SK-N-SH treated with all-trans-retinoic acid at 6 μM for 48 hours (cell line): ENCODE measurements at regions not wholly inside any gene's neighbourhood (a gene's known extent, or its start where the extent isn't known, plus 50 kb on each side); places are given as distances from the start of the nearest gene placed in this dataset.

Source experiments
- ATAC-seq: fragments of 200-7000 bp; cut with Tn5 transposase; 3 replicates; pipeline ENCODE4 v1.9.1; 2020; ENCODE audit warnings: mild to moderate bottlenecking, moderate library complexity
- BACH2 ChIP-seq: fragments of 250-450 bp; sonication (Bioruptor Pico); IDR thresholded peaks from 2 replicates; pipeline ENCODE4 v1.9.0; 2021; ENCODE audit warnings: mild to moderate bottlenecking, borderline replicate concordance
- CSDC2 ChIP-seq: fragments of 250-450 bp; sonication (Bioruptor Pico); IDR thresholded peaks from 2 replicates; pipeline ENCODE4 v1.5.0; 2020; ENCODE audit warnings: mild to moderate bottlenecking, moderate library complexity
- ESRRG ChIP-seq: fragments of 250-450 bp; sonication (Bioruptor Pico); IDR thresholded peaks from 2 replicates; pipeline ENCODE4 v1.6.1; 2021; ENCODE audit warnings: mild to moderate bottlenecking
- GLIS3 ChIP-seq: fragments of 250-450 bp; sonication (Bioruptor Pico); IDR thresholded peaks from 2 replicates; pipeline ENCODE4 v1.5.0; 2020; ENCODE audit warnings: mild to moderate bottlenecking, moderate library complexity
- ISL1 ChIP-seq: fragments of 250-450 bp; sonication (Bioruptor Pico); IDR thresholded peaks from 2 replicates; pipeline ENCODE4 v2.1.2; 2022; ENCODE audit warnings: mild to moderate bottlenecking, moderate library complexity
- OSR1 ChIP-seq: fragments of 250-450 bp; sonication (Bioruptor Pico); IDR thresholded peaks from 2 replicates; pipeline ENCODE4 v1.8.0; 2022; ENCODE audit warnings: moderate library complexity, mild to moderate bottlenecking, inconsistent platforms
- PPARA ChIP-seq: fragments of 250-450 bp; sonication (Bioruptor Pico); IDR thresholded peaks from 2 replicates; pipeline ENCODE4 v1.5.0; 2020; ENCODE audit warnings: mild to moderate bottlenecking, borderline replicate concordance
- RARB ChIP-seq: fragments of 250-450 bp; sonication (Bioruptor Pico); IDR thresholded peaks from 2 replicates; pipeline ENCODE4 v1.8.0; 2021; ENCODE audit warnings: mild to moderate bottlenecking, moderate library complexity
- SNAI2 ChIP-seq: fragments of 250-450 bp; sonication (Bioruptor Pico); IDR thresholded peaks from 2 replicates; pipeline ENCODE4 v1.5.0; 2020; ENCODE audit warnings: mild to moderate bottlenecking, moderate library complexity
- TCF4 ChIP-seq: fragments of 250-450 bp; sonication (Bioruptor Pico); IDR thresholded peaks from 2 replicates; pipeline ENCODE4 v1.8.0; 2021; ENCODE audit warnings: mild to moderate bottlenecking, moderate library complexity, borderline replicate concordance
- TOX ChIP-seq: fragments of 250-450 bp; sonication (Bioruptor Pico); IDR thresholded peaks from 2 replicates; pipeline ENCODE4 v1.8.0; 2021; ENCODE audit warnings: mild to moderate bottlenecking, moderate library complexity, borderline replicate concordance
- ZC3H10 ChIP-seq: fragments of 250-450 bp; sonication (Bioruptor Pico); IDR thresholded peaks from 2 replicates; pipeline ENCODE4 v1.5.1; 2021; ENCODE audit warnings: mild to moderate bottlenecking, moderate library complexity
- ZFP3 ChIP-seq: fragments of 250-450 bp; sonication (Bioruptor Pico); IDR thresholded peaks from 2 replicates; pipeline ENCODE4 v1.5.0; 2020; ENCODE audit warnings: mild to moderate bottlenecking, moderate library complexity
- ZFP30 ChIP-seq: fragments of 450-650 bp; formaldehyde crosslinking; IDR thresholded peaks from 2 replicates; pipeline ENCODE4 v1.5.0; 2022; ENCODE audit warnings: mild to moderate bottlenecking, moderate library complexity
- ZNF565 ChIP-seq: fragments of 450-650 bp; formaldehyde crosslinking; conservative IDR thresholded peaks from 2 replicates; pipeline ENCODE4 v1.5.0; 2020; ENCODE audit warnings: low read depth, mild to moderate bottlenecking, moderate library complexity
- ZNF70 ChIP-seq: fragments of 450-650 bp; formaldehyde crosslinking; IDR thresholded peaks from 2 replicates; pipeline ENCODE4 v1.5.0; 2020; ENCODE audit warnings: mild to moderate bottlenecking, moderate library complexity
- ZNF8 ChIP-seq: fragments of 450-650 bp; formaldehyde crosslinking; IDR thresholded peaks from 2 replicates; pipeline ENCODE4 v1.5.0; 2020; ENCODE audit warnings: mild to moderate bottlenecking, moderate library complexity
- TF ChIP-seq, protein P1 (sequence below): fragments of 250-450 bp; sonication (Bioruptor Pico); IDR thresholded peaks from 2 replicates; pipeline ENCODE4 v1.8.0; 2020; ENCODE audit warnings: mild to moderate bottlenecking, moderate library complexity, borderline replicate concordance
- TF ChIP-seq, protein P2 (sequence below): fragments of 250-450 bp; sonication (Bioruptor Pico); IDR thresholded peaks from 2 replicates; pipeline ENCODE4 v1.5.0; 2020; ENCODE audit warnings: mild to moderate bottlenecking, moderate library complexity
- TF ChIP-seq, protein P3 (sequence below): fragments of 250-450 bp; sonication (Bioruptor Pico); IDR thresholded peaks from 2 replicates; pipeline ENCODE4 v1.8.0; 2021; ENCODE audit warnings: low read depth, mild to moderate bottlenecking, moderate library complexity, borderline replicate concordance
- TF ChIP-seq, protein P4 (sequence below): fragments of 250-450 bp; sonication (Bioruptor Pico); IDR thresholded peaks from 2 replicates; pipeline ENCODE4 v1.5.1; 2020; ENCODE audit warnings: low read depth, mild to moderate bottlenecking, moderate library complexity

DNA sequence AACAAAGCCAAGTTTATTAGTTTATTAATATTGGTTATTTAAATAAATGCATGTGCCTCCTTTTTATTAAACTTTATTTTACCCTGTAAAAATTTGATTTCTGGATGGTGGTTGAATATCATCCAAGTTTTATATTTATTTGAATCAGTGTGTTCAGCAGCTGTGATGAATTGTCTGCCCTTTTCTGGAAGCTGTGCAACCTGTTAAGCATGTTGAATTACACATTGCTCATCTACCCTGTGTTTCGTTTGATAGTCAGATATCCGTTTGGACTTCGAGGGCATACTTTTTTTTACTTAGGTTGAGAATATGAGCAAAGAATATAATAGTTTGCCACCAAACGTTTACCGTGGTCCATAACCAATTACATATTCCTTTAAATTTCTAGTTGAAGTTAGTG lies 95.8 kb upstream of the TENM3 start:
- TF ChIP-seq ISL1 (CRISPR knock-in tag) (no peak), GLIS3 (no peak), TOX (no peak), ESRRG (no peak), BACH2 (no peak), TCF4 (no peak), ZFP3 (CRISPR knock-in tag) (no peak)
- TF ChIP-seq, protein P1, sequence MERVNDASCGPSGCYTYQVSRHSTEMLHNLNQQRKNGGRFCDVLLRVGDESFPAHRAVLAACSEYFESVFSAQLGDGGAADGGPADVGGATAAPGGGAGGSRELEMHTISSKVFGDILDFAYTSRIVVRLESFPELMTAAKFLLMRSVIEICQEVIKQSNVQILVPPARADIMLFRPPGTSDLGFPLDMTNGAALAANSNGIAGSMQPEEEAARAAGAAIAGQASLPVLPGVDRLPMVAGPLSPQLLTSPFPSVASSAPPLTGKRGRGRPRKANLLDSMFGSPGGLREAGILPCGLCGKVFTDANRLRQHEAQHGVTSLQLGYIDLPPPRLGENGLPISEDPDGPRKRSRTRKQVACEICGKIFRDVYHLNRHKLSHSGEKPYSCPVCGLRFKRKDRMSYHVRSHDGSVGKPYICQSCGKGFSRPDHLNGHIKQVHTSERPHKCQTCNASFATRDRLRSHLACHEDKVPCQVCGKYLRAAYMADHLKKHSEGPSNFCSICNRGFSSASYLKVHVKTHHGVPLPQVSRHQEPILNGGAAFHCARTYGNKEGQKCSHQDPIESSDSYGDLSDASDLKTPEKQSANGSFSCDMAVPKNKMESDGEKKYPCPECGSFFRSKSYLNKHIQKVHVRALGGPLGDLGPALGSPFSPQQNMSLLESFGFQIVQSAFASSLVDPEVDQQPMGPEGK (CRISPR knock-in tag): no peak
- TF ChIP-seq, protein P2, sequence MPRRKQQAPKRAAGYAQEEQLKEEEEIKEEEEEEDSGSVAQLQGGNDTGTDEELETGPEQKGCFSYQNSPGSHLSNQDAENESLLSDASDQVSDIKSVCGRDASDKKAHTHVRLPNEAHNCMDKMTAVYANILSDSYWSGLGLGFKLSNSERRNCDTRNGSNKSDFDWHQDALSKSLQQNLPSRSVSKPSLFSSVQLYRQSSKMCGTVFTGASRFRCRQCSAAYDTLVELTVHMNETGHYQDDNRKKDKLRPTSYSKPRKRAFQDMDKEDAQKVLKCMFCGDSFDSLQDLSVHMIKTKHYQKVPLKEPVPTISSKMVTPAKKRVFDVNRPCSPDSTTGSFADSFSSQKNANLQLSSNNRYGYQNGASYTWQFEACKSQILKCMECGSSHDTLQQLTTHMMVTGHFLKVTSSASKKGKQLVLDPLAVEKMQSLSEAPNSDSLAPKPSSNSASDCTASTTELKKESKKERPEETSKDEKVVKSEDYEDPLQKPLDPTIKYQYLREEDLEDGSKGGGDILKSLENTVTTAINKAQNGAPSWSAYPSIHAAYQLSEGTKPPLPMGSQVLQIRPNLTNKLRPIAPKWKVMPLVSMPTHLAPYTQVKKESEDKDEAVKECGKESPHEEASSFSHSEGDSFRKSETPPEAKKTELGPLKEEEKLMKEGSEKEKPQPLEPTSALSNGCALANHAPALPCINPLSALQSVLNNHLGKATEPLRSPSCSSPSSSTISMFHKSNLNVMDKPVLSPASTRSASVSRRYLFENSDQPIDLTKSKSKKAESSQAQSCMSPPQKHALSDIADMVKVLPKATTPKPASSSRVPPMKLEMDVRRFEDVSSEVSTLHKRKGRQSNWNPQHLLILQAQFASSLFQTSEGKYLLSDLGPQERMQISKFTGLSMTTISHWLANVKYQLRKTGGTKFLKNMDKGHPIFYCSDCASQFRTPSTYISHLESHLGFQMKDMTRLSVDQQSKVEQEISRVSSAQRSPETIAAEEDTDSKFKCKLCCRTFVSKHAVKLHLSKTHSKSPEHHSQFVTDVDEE: no peak
- TF ChIP-seq, protein P3, sequence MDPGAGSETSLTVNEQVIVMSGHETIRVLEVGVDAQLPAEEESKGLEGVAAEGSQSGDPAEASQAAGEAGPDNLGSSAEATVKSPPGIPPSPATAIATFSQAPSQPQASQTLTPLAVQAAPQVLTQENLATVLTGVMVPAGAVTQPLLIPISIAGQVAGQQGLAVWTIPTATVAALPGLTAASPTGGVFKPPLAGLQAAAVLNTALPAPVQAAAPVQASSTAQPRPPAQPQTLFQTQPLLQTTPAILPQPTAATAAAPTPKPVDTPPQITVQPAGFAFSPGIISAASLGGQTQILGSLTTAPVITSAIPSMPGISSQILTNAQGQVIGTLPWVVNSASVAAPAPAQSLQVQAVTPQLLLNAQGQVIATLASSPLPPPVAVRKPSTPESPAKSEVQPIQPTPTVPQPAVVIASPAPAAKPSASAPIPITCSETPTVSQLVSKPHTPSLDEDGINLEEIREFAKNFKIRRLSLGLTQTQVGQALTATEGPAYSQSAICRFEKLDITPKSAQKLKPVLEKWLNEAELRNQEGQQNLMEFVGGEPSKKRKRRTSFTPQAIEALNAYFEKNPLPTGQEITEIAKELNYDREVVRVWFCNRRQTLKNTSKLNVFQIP: no peak

DNA sequence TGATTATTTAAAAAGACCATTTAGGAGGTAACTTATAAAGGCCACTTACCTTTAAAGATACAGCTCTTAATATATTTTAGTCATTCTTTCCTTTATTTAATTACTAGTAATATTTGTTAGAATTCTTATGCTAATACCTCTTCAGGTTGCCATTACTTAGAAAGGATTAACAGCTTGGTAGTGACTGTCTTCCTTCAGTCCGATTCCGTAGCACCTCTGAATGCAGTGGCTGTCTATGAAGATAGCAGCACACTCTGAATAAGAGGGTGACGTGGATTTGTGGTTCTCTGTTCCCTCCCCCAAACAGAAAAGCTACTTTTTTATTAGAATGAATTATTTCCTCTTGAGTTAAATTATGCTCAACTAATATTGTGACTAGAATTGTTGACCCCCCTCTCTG lies 92.6 kb upstream of the TENM3 start:
- TF ChIP-seq ZNF70 (no peak), ESRRG (no peak), GLIS3 (no peak), BACH2 (no peak), ZFP3 (CRISPR knock-in tag) (no peak), ZNF565 (CRISPR knock-in tag) (no peak), ZFP30 (CRISPR knock-in tag) (no peak)
- TF ChIP-seq, protein P1 (CRISPR knock-in tag): no peak

More for the DNA sequence above, 95.8 kb upstream of the TENM3 start:
- no peak for ATAC-seq

DNA sequence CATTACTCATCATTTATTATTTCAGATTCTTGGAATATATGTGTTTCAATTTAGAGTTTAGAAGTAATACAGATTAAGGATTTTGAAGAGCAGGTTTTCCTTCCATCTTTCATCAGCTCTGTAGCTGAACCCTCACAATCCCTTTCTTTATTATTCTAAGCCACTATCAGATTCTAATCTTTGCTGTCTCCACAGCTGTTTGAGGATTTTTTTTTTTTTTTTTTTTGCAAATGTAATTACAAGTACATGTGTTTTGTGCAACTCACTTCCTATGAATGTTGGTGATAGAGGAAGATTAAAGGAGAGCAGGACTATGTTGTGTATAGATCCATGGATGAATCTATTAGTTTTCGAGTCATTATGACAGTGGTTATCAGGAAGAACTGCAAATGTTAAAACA lies 87.4 kb upstream of the TENM3 start:
- no peak for TF ChIP-seq ZNF565 (CRISPR knock-in tag)
- TF ChIP-seq ZC3H10 (CRISPR knock-in tag): no peak
- TF ChIP-seq RARB (CRISPR knock-in tag): no peak
- no peak for TF ChIP-seq SNAI2 (CRISPR knock-in tag)
- TF ChIP-seq ZNF8: no peak
- peak; percentile 45; the same call in 1 of the 2 replicates for TF ChIP-seq ISL1 (CRISPR knock-in tag)
- no peak for TF ChIP-seq BACH2
- no peak for TF ChIP-seq OSR1
- no peak for TF ChIP-seq ZFP30 (CRISPR knock-in tag)
- TF ChIP-seq, protein P4, sequence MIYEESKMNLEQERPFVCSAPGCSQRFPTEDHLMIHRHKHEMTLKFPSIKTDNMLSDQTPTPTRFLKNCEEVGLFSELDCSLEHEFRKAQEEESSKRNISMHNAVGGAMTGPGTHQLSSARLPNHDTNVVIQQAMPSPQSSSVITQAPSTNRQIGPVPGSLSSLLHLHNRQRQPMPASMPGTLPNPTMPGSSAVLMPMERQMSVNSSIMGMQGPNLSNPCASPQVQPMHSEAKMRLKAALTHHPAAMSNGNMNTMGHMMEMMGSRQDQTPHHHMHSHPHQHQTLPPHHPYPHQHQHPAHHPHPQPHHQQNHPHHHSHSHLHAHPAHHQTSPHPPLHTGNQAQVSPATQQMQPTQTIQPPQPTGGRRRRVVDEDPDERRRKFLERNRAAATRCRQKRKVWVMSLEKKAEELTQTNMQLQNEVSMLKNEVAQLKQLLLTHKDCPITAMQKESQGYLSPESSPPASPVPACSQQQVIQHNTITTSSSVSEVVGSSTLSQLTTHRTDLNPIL (CRISPR knock-in tag): no peak
- TF ChIP-seq PPARA (CRISPR knock-in tag): no peak
- peak; percentile 69; the same call in 1 of the 2 replicates for TF ChIP-seq TCF4
- TF ChIP-seq GLIS3: no peak
- TF ChIP-seq, protein P3: no peak
- no peak for TF ChIP-seq CSDC2
- no peak for TF ChIP-seq ZNF70
- no peak for TF ChIP-seq TOX
- TF ChIP-seq, all 23 proteins: peak for 2
- ATAC-seq: peak; percentile 31; the same call in 1 of the 3 replicates

More for the DNA sequence above, 92.6 kb upstream of the TENM3 start:
- ATAC-seq: no peak
